Fibroblast of the conjunctiva (primary cell): ENCODE measurements at regions not wholly inside any gene's neighbourhood (a gene's known extent, or its start where the extent isn't known, plus 50 kb on each side); places are given as distances from the start of the nearest gene placed in this dataset.
"Not testable (repeated sequence)": the region's sequence is repeated elsewhere in the genome, so short reads cannot be mapped to it uniquely, and the experiment has no call there.

Experiments used
- DNase-seq: peaks from one replicate; pipeline ENCODE4 v3.0.0-alpha.2; 2010; ENCODE audit warnings: low read depth

DNA sequence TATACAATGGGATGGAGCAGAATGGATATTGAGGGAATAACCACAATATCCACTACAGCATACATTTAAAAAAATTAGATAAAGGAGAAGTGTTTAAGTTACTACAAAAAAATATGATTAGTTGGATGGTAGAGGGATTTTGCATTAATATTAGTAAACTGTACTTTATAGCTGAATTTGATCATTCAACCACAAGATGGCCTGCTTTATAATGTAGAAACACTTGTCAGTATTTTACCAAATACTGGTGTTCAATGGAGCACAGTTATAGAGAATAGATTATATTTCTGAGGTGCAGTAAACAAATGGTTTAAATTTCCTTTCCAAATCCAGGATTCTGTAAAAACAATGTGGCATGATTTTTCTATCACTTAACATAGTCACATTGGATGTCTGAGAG is 818.8 kb upstream of the CHORDC1 start:
- DNase-seq: no peak

DNA sequence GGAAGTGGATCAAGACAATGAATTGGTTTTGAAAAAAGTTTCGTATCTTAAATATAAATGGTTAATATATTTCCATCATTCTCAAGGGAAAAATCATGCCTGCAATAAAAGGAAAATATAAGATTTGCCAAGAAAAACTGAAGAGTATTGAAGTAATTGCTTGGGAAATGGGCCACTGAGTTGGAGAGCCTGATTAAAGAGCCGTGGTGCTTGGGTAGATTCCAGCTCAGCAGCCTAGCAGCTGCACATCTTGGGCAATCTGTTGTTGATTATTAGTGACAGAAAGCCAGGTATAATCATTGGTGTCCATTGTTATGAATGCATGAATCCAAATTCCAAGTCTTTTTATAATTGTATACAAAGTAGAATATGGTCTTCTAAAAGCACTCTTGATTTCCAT is 800.9 kb upstream of the CHORDC1 start:
- DNase-seq: no peak

DNA sequence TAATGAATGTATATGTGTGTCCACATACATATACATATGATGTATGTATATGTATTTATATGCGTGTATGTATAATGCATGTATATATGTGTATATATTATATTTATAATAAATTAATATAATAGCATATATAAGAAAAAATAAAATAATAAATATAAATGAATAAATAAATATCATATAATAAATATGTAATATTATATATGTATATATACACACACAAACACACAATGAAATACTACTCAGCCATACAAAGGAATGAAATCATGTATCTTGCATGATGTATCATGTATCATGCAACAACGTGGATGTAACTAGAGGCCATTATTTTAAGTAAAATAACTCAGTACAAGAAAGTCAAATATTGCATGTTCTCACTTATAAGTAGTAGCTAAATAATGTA is 788.7 kb upstream of the CHORDC1 start:
- DNase-seq: no peak

DNA sequence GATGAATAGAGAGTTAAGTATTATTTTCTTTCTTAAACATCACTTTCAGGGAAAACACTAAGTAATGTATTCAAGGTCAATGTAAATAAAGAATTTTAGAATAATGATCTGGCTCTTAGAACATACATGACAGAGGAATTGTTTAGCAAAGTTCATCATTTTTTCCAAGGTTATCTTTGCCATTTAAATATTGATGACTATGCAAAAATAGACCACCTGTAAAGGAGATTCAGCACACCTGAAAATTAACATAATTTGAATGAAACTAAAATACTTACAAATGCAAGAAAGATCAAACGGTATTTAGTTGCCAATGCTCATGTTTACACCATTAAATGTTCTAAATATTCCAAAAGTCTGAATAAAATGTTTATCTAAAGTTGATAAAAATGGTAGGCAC is 782.6 kb upstream of the CHORDC1 start:
- no peak for DNase-seq

DNA sequence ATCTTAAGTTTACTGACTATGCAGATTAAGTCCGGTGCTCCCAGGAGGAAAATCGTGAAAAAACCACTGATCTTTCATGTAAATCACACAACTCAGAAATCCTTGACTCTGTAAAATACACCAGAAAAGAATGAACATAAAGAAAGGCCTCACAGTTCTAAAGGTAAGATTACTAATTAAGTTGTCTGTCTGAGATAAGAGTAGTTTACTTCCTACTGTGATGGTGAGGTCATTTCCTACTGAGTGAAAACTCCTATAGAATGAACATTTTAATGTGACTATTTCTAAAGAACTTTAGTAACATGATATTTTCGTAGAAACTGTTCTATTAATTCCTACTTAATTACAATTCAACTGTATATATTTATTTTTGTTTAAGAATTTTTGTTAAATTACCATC is 774.4 kb upstream of the CHORDC1 start:
- DNase-seq: no peak

DNA sequence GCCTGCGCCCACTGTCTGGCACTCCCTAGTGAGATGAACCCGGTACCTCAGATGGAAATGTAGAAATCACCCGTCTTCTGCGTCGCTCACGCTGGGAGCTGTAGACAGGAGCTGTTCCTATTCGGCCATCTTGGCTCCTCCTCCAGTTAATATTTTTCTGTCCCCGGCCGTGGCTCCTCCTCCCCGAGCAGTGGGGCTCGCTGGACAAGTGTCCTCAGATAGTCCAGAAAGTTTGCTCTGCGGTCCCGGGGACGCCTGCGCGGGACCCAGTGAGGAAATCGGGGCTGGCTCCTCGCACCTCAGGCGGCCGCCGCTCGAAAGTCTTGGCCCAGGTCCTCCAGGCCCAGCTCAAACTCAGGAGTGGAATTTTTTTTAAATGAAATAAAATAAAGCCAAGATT is 749.3 kb upstream of the CHORDC1 start:
- not testable (repeated sequence) for DNase-seq

- no peak for DNase-seq
Observed at GRCh38 chr11:90947930-90948329, 725.1 kb upstream of the CHORDC1 start.

DNA sequence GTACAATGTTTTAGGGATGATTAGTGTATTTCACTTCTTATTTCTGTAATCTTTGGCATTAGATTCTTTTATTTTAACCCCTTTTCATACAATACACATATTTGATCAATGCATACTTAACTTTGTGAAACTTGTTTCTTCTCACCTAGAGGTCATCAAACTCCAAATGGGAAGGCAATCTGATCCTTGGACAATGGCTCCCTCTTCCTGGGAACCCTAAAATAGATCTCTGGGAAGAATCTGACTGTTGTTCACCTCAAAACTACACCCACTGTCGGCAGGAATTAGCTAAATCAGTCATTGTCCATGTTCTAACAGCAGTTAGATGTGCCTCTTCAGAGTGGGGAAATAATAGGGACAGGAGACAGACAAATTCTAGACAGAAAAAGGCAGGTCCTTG is 707.4 kb upstream of the CHORDC1 start:
- no peak for DNase-seq

DNA sequence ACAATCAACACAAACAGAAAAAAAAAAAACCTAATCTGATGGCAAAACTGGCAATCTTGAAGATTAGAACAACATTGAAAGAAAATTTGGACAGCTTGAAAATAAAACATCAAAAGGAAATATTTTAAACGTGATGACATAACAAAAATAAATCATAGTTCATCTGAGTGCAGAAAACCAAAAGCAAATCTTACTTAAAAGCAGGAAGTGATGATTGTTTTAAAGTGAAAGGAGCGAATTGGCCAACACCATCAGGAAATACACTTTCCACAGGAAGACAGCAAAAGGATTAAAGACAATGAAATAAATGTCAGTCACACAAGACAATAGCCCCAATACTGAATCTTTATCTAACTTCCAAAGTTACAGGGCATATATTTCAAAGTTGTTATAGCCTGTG is 696.5 kb upstream of the CHORDC1 start:
- DNase-seq: no peak

GRCh38 chr11:90916706-90917105 is 693.9 kb upstream of the CHORDC1 start:
- no peak for DNase-seq

DNA sequence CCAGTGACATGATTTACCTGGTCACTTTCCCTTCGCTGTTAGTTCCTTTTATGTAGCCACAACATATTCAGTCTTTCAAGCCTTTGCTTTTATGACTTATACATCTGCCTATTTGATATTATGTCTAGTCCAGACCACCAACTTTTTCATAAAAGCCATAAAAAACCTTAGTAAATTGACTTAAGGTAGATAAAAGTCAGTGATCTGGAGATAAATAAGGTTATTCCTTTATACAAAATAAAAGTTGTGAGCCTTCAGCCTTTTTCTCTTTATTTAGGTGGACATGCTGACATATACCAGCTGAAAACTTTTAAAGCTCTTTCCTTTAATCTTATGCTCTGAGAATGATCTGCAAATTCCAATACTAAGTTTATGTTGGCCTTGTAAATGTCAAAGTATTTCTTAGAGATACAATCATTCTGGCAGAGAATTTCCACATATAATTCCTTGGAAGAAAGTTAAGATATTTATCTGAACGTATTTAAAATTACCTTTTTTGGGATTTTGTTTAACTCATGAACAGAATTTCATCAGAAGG is 690.4 kb upstream of the CHORDC1 start:
- no peak for DNase-seq

DNA sequence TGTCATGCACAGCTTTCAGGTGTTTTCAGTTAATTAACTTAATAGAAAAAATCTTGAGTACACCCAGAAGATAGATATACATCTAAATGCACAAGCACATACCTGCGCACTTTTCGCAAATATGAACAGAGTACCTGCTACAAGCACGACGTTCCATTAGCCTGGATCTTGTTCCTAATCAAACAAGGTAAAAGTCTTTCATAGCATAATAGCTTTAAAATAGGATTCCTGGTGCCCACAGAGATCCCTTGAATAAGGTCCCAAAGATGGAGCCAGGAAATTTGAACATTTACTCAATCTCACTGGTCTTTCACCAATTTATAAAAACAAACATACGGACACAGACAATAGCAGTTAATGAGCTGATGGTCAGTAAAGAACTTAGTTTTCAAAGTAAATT is 689.8 kb upstream of the CHORDC1 start:
- no peak for DNase-seq

DNA sequence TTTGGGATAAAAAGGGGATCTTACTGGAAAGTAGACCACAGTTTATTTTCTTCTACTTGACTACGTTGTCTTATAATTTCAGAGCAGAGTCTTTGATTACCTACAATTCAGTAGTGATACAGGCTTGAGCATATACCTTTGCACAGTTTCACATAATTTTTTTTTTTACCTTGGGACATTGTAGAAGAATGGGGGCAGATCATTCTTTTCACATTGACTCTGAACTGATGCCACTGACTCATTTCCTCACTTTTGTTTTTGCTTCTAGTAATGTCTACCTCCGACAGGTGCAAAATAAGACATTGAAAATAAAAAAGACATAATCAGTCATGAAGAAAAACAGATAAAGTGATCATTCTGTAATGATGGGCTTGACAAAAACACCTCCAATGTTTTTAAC is 688.3 kb upstream of the CHORDC1 start:
- DNase-seq: no peak

DNA sequence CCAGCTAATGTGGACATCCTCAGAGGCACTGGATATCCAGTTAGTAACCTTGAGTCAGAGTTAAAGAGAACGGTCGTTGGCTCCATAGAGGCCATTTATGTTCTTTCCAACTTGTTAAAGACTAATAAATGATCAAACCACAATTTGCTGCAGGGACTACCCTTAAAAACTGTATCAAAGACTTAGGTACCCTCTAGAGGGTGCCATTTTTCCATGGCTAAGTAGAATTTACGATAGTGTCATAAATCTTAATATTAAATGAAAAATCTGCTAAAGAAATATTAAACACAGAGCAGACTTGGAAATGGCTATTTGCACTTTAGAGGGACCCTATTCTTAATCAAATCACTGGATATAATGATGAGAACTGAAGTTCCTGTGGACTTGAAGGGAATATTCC is 685.2 kb upstream of the CHORDC1 start:
- no peak for DNase-seq

DNA sequence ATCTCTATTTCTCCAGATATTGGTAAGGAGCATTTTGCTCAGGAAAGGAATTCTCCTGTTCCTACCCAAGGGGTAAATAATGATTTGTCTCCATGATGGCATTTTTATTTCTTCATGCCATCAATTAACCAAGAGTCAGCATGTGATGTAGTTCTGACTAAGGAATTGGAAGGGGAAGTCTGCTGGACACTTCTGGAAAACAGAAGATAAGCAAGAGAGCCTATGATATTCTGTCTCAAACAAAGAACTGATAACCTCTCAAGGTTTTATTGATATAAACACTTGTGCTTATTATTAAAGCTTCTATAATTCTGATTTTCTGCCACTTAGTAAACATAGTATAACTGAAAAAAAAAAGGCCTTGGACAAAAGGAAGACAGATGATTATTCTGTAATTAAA is 673.0 kb upstream of the CHORDC1 start:
- no peak for DNase-seq

DNA sequence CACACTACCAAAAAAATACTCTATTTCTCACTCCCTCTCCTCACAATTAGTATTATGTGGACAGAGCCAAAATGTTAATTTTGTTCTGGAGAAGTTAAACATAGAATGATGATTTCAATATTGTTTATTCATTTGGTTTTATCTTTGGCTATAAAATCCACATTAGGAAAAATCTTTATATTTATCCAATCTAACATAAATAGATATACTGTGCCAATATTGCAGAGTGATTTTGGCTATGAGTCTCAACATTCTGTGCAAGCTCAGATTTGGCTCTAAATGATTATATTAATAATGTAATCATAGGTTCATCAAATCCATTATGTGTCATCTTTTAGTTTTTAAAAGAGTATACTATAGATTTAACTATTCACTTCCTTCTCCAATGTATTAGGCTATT is 667.5 kb upstream of the CHORDC1 start:
- no peak for DNase-seq

GRCh38 chr11:90884181-90884580 is 661.3 kb upstream of the CHORDC1 start:
- DNase-seq: no peak

GRCh38 chr11:90874986-90875385 is 652.1 kb upstream of the CHORDC1 start:
- no peak for DNase-seq

DNA sequence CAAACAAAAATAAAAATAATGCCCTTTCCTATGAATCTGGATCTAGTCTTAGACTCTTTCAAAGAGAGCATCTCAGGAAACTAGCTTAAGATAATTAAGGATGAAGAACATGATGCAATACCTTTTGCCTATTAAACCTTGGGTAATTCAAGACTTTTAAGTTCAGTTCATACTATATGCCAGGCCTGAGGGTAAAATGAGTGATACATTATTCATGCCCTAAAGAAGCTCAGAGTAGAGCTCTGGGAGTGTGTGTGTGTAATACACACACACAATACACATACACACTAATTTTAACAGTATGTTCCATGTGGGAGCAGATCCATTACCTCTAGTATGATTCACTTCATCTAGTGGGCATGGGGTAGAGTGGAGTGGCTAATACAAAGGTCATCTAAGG is 651.4 kb upstream of the CHORDC1 start:
- DNase-seq: no peak

GRCh38 chr11:90867416-90867815 is 644.6 kb upstream of the CHORDC1 start:
- no peak for DNase-seq

DNA sequence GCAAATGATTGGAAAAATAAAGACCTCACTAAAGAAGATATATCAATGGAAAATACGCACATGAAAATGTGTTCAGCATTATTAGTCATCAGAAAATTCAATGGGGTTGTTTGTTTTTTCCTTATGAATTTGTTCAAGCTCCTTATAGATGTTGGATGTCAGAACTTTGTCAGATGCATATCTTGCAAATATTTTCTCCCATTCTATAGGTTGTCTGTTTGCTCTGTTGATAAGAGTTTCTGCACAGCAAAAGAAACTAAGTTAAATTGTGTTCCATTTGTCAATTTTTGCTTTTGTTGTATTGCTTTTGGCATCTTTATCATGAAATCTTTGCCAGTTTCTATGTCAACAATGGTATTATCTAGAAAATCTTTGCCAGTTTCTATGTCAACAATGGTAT is 633.9 kb upstream of the CHORDC1 start:
- DNase-seq: no peak

DNA sequence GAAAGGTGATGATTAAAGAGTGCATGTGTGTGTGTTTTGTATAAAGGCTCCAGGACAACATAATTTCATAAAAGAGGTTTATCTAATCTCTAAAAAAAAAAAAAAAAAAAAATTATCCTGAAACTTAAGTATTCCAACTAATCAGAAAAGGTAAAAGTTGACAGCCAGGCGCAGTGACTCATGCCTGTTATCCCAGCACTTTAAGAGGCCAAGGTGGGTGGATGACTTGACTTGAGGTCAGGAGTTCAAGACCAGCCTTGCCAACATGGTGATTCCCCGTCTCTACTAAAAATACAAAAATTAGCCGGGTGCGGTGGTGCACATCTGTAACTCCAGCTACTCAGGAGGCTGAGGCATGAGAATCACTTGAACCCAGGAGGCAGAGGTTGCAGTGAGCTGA is 632.7 kb upstream of the CHORDC1 start:
- DNase-seq: no peak

DNA sequence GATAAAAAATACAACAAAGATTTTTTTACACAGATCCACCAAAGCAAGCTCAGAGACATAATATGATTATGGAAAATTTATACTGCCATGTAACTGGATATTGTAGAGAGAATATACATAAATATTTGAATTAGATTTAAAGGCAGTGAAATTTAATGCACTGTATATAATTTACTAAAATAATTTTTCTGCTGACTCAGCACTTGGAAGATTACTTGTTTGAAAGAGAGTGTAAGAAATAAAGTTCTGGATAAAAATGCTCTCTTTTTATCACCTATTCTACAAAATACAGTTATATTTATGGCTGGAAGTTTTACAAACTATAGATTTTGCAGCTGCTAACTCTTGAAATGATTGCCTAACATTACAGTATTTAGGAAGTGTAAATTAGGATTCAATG is 628.3 kb upstream of the CHORDC1 start:
- no peak for DNase-seq

GRCh38 chr11:90849312-90849711 is 626.5 kb upstream of the CHORDC1 start:
- no peak for DNase-seq

DNA sequence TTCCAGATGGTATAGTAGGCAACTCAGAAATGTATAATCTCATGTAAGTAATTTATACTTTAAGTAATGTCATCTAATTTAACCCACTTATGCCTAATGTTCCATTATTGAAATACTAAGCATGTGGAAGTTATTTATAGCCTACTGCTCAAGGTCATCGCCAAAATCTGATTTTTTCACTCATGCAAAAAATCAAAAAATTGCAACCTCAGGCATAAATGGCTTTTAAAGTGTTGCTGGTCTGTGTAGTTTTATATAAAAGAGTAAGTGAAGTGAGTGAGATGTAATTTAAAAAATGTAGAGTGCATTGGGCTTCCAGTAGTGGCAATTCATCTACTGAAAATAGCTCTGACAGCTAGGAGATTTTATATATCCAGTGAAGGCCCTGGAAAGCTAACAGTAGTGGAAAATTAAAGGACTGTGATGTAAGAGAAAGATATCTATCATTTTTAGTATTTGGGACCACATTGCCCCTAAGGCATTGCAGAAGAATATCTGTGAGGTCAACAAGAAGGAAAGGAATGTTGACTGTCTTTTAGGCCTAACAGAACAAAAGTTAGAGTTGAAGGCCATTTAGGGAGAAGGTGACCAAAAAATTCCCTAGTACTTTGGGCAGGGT is 624.5 kb upstream of the CHORDC1 start:
- DNase-seq: no peak
